ENCODE measurements at regions not wholly inside any gene's neighbourhood (a gene's known extent, or its start where the extent isn't known, plus 50 kb on each side); places are given as distances from the start of the nearest gene placed in this dataset.

- no peak for TF ChIP-seq CTCF (IDR thresholded peaks at IDR 0.05; ENCODE audit: low read depth, low read length, poor library complexity, severe bottlenecking)
- TF ChIP-seq EZH2phosphoT487 (IDR thresholded peaks at IDR 0.05; ENCODE audit: borderline replicate concordance, low read length): no peak
Observed at GRCh38 chr20:21812379-21812778, 106.9 kb downstream of the PAX1 start.

Measured in DOHH2 (cell line).